Psoas muscle (tissue), 7 donors: ENCODE measurements at regions not wholly inside any gene's neighbourhood (a gene's known extent, or its start where the extent isn't known, plus 50 kb on each side); places are given as distances from the start of the nearest gene placed in this dataset.
"Not testable (repeated sequence)": the region's sequence is repeated elsewhere in the genome, so short reads cannot be mapped to it uniquely, and the experiment has no call there.

Source experiments
- ATAC-seq, 4 donors: fragments of 200-7000 bp; cut with Tn5 transposase; one replicate each; pipeline ENCODE4 v1.9.1; 2020; ENCODE audit warnings: moderate library complexity in 3 of 4, mild to moderate bottlenecking in 2 of 4
- DNase-seq, 2 donors: peaks; one replicate each; pipeline ENCODE4 v3.0.0-alpha.2; 2020
- H3K27ac ChIP-seq: fragments of 200-600 bp; one replicate; pipeline ENCODE4 v1.8.0; 2022
- H3K27me3 ChIP-seq, 3 donors: fragments of 200-600 bp in 1 of 3; one replicate each; pipeline versions ENCODE4 v1.6.1 to v1.8.0; 2013 to 2022; ENCODE audit warnings: low read length in 2 of 3, mild to moderate bottlenecking in 2 of 3, moderate library complexity in 1 of 3; ENCODE audit not compliant: insufficient read depth in 3 of 3
- H3K36me3 ChIP-seq, 2 donors: fragments of 200-600 bp in 1 of 2; one replicate each; pipeline versions ENCODE4 v1.6.1 to v1.8.0; 2013 to 2022; ENCODE audit warnings: low read depth in 1 of 2, mild to moderate bottlenecking in 1 of 2, moderate library complexity in 1 of 2; ENCODE audit not compliant: insufficient read depth in 1 of 2
- H3K4me1 ChIP-seq: fragments of 200-600 bp; one replicate; pipeline ENCODE4 v1.8.0; 2022
- H3K4me3 ChIP-seq: fragments of 200-600 bp; one replicate; pipeline ENCODE4 v1.8.0; 2022; ENCODE audit warnings: mild to moderate bottlenecking
- H3K9me3 ChIP-seq: fragments of 200-600 bp; one replicate; pipeline ENCODE4 v1.8.0; 2022
- CTCF ChIP-seq: fragments of 200-600 bp; IDR thresholded peaks from one replicate; pipeline ENCODE4 v1.8.0; 2022; ENCODE audit warnings: antibody characterized with exemption
- WGBS, 3 donors: extraction: QIAGEN DNeasy Blood & Tissue Kit; methylation state at CpG; one replicate each; pipeline versions ENCODE4 v1.1.6 to v1.1.7; 2013; 5-methylcytosine and 5-hydroxymethylcytosine counted together
- intact Hi-C, 2 donors: fragments of 100-400 bp; cut with DNase I; formaldehyde crosslinking; loops; one replicate each; pipeline versions ENCODE4 v1.11.0 to v1.14.2; 2022
- donor health status: healthy with polysubstance abuse.
- donor health status: DM: no; HTN: no; CAD: no; lungs with moderate emphysema.
- donor health status: Bipolar disorder and iron deficiency.
- donor health status: healthy.
- donor health status: DM: yes; HTN: yes; CAD: no.
- donor health status: DM: no; HTN: no; CAD: no.
- donor health status: DM: yes; HTN: yes; CAD: no.

GRCh38 chr22:27317971-27318428 lies 483.6 kb downstream of the MN1 start:
- Histone ChIP-seq H3K9me3 (no peaks in the 10 kb centered on the region), H3K27ac (no peak overlapping the region), H3K36me3 (no peaks in the 10 kb centered on the region), H3K4me1 (peaks cover 11% of the 10 kb centered on the region), H3K4me3 (no peak overlapping the region), H3K27me3 (peaks cover 0 to 21% (median 0%) of the 10 kb centered on the region in 3 donors)
- no peak for TF ChIP-seq CTCF
- no peak for DNase-seq
- intact Hi-C loops, result no loop called here
- no peak for ATAC-seq
- 37 to 45% (median 40%) methylated on average over 15 of the region's 15 CpGs for WGBS, 3 donors

- ATAC-seq, result peak in 3 of 4 donors; percentile 37 to 74 (median 59)
- H3K9me3 ChIP-seq, result no peaks in the 10 kb centered on the region
- WGBS, 3 donors, result 35 to 47% (median 37%) methylated on average over 3 of the region's 3 CpGs
- peaks cover 11% of the 10 kb centered on the region for H3K4me1 ChIP-seq
- peaks cover 0 to 27% (median 2%) of the 10 kb centered on the region in 3 donors for H3K27me3 ChIP-seq
- H3K36me3 ChIP-seq, result no peaks in the 10 kb centered on the region
- no peak for TF ChIP-seq CTCF
- intact Hi-C loops, result no loop called here
- H3K4me3 ChIP-seq, result no peak overlapping the region
- H3K27ac ChIP-seq, result no peak overlapping the region
- no peak for DNase-seq
Measured at GRCh38 chr22:27318516-27318915, 483.0 kb downstream of the MN1 start.

- DNase-seq (no peak), ATAC-seq (no peak)
- H3K4me1 ChIP-seq, result peaks cover under 1% of the 10 kb centered on the region
- H3K27ac ChIP-seq, result no peak overlapping the region
- H3K27me3 ChIP-seq, result peaks cover 0 to 53% (median 2%) of the 10 kb centered on the region in 3 donors
- WGBS, 3 donors, result 6 to 14% (median 9%) methylated on average over 15 of the region's 15 CpGs
- no peaks in the 10 kb centered on the region for H3K9me3 ChIP-seq
- no peaks in the 10 kb centered on the region for H3K36me3 ChIP-seq
- no peak overlapping the region for H3K4me3 ChIP-seq
- intact Hi-C loops, result no loop called here
- TF ChIP-seq CTCF, result no peak
Measured at GRCh38 chr22:27323661-27324060, 477.9 kb downstream of the MN1 start.

- H3K27ac ChIP-seq, intact Hi-C loops, H3K9me3 ChIP-seq, H3K4me3 ChIP-seq, ATAC-seq, DNase-seq, H3K4me1 ChIP-seq, H3K36me3 ChIP-seq: not testable (repeated sequence)
- peaks cover 0 to 63% (median 2%) of the 10 kb centered on the region in 3 donors for H3K27me3 ChIP-seq
- 87 to 97% (median 94%) methylated on average over 1 of the region's 1 CpG for WGBS, 3 donors
Measured at GRCh38 chr22:27324908-27325307, 476.6 kb downstream of the MN1 start.

GRCh38 chr22:27327497-27327896 lies 474.1 kb downstream of the MN1 start:
- TF ChIP-seq CTCF, result no peak
- ATAC-seq, result no peak
- H3K9me3 ChIP-seq, result no peaks in the 10 kb centered on the region
- H3K36me3 ChIP-seq, result no peaks in the 10 kb centered on the region
- 80 to 94% (median 84%) methylated on average over 4 of the region's 4 CpGs for WGBS, 3 donors
- no peak overlapping the region for H3K4me3 ChIP-seq
- H3K4me1 ChIP-seq, result no peaks in the 10 kb centered on the region
- no peak overlapping the region for H3K27ac ChIP-seq
- peaks cover 0 to 78% (median 7%) of the 10 kb centered on the region in 3 donors for H3K27me3 ChIP-seq
- intact Hi-C loops, result no loop called here
- DNase-seq, result no peak
